Germinal center (tissue), 1 donor: ENCODE measurements at regions not wholly inside any gene's neighbourhood (a gene's known extent, or its start where the extent isn't known, plus 50 kb on each side); places are given as distances from the start of the nearest gene placed in this dataset.
"Not testable (repeated sequence)": the region's sequence is repeated elsewhere in the genome, so short reads cannot be mapped to it uniquely, and the experiment has no call there.

Source experiments
- DNase-seq: peaks from one replicate; pipeline ENCODE4 v3.0.0; 2012; ENCODE audit warnings: mixed read lengths, low spot score

GRCh38 chr9:103242025-103242424 is 246.9 kb downstream of the CYLC2 start:
- no peak for DNase-seq

- DNase-seq = no peak
Observed at GRCh38 chr9:103242486-103242885, 247.4 kb downstream of the CYLC2 start.

GRCh38 chr9:103243553-103243952 is 248.4 kb downstream of the CYLC2 start:
- no peak for DNase-seq

GRCh38 chr9:103245369-103245768 is 250.2 kb downstream of the CYLC2 start:
- no peak for DNase-seq

GRCh38 chr9:103261951-103262350 is 266.8 kb downstream of the CYLC2 start:
- DNase-seq = no peak

GRCh38 chr9:103266064-103266463 is 270.9 kb downstream of the CYLC2 start:
- no peak for DNase-seq

GRCh38 chr9:103277240-103277639 is 282.1 kb downstream of the CYLC2 start:
- DNase-seq = no peak

- DNase-seq = no peak
Observed at GRCh38 chr9:103281126-103281525, 286.0 kb downstream of the CYLC2 start.

- no peak for DNase-seq
Observed at GRCh38 chr9:103287361-103287760, 292.2 kb downstream of the CYLC2 start.

- no peak for DNase-seq
Observed at GRCh38 chr9:103296189-103296588, 301.1 kb downstream of the CYLC2 start.

GRCh38 chr9:103301051-103301450 is 305.9 kb downstream of the CYLC2 start:
- no peak for DNase-seq

- no peak for DNase-seq
Observed at GRCh38 chr9:103304797-103305196, 309.7 kb downstream of the CYLC2 start.

GRCh38 chr9:103319979-103320378 is 324.8 kb downstream of the CYLC2 start:
- DNase-seq = no peak

- no peak for DNase-seq
Observed at GRCh38 chr9:103323699-103324098, 328.6 kb downstream of the CYLC2 start.

GRCh38 chr9:103335461-103335860 is 340.3 kb downstream of the CYLC2 start:
- no peak for DNase-seq

- no peak for DNase-seq
Observed at GRCh38 chr9:103355000-103355399, 359.9 kb downstream of the CYLC2 start.

GRCh38 chr9:103357980-103358379 is 362.8 kb downstream of the CYLC2 start:
- DNase-seq = not testable (repeated sequence)

GRCh38 chr9:103361906-103362305 is 366.8 kb downstream of the CYLC2 start:
- no peak for DNase-seq

- no peak for DNase-seq
Observed at GRCh38 chr9:103362986-103363385, 367.9 kb downstream of the CYLC2 start.

GRCh38 chr9:103364753-103365152 is 369.6 kb downstream of the CYLC2 start:
- DNase-seq = no peak

- no peak for DNase-seq
Observed at GRCh38 chr9:103371152-103371551, 376.0 kb downstream of the CYLC2 start.

- DNase-seq = no peak
Observed at GRCh38 chr9:103372828-103373227, 377.7 kb downstream of the CYLC2 start.

GRCh38 chr9:103377667-103378066 is 382.5 kb downstream of the CYLC2 start:
- no peak for DNase-seq

- peak; percentile 4 for DNase-seq
Observed at GRCh38 chr9:103397868-103398600, 402.9 kb downstream of the CYLC2 start.
